Activated naive CD4-positive, alpha-beta T cell treated with anti-CD3 and anti-CD28 coated beads, Interleukin-2, amount 50 U/mL, for 24 hours (primary cell): ENCODE measurements at regions not wholly inside any gene's neighbourhood (a gene's known extent, or its start where the extent isn't known, plus 50 kb on each side); places are given as distances from the start of the nearest gene placed in this dataset.
"Not testable (repeated sequence)": the region's sequence is repeated elsewhere in the genome, so short reads cannot be mapped to it uniquely, and the experiment has no call there.

Experiments
- H3K27ac Mint-ChIP-seq: one replicate; pipeline ENCODE4 v1.8.0; 2021; ENCODE audit warnings: mild to moderate bottlenecking, mixed read lengths
- H3K27me3 Mint-ChIP-seq: one replicate; pipeline ENCODE4 v1.8.0; 2021; ENCODE audit warnings: mixed read lengths
- H3K36me3 Mint-ChIP-seq: one replicate; pipeline ENCODE4 v1.8.0; 2021; ENCODE audit warnings: mixed read lengths
- H3K4me1 Mint-ChIP-seq: one replicate; pipeline ENCODE4 v1.8.0; 2021; ENCODE audit warnings: mixed read lengths
- H3K4me3 Mint-ChIP-seq: one replicate; pipeline ENCODE4 v1.8.0; 2021; ENCODE audit warnings: mild to moderate bottlenecking, mixed read lengths
- H3K9me3 Mint-ChIP-seq: one replicate; pipeline ENCODE4 v1.8.0; 2021; ENCODE audit warnings: mixed read lengths

DNA sequence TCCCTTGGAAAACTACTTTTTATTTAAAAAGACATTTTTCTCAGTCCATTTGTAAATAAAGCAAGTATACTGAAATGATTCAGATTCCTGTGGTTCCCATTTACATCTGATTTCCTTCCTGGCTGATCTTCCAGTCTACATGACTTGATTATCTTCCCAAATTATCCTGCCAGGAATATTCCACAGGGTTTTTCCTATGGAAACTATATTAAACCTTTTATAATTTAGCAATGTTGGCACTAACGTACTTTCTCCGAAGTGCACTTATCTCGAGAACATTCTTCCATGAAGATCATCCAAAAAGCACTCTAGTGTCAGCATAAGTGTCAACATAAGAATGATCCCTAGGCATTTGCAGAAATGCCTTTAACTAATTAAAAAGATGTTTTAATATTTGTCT, 347.7 kb upstream of the KIF2B start:
- no peak overlapping the region for H3K4me3 Mint-ChIP-seq
- H3K27me3 Mint-ChIP-seq, result no peaks in the 10 kb centered on the region
- no peak overlapping the region for H3K27ac Mint-ChIP-seq
- H3K9me3 Mint-ChIP-seq, result peaks cover 10% of the 10 kb centered on the region
- H3K36me3 Mint-ChIP-seq, result no peaks in the 10 kb centered on the region
- H3K4me1 Mint-ChIP-seq, result no peaks in the 10 kb centered on the region

DNA sequence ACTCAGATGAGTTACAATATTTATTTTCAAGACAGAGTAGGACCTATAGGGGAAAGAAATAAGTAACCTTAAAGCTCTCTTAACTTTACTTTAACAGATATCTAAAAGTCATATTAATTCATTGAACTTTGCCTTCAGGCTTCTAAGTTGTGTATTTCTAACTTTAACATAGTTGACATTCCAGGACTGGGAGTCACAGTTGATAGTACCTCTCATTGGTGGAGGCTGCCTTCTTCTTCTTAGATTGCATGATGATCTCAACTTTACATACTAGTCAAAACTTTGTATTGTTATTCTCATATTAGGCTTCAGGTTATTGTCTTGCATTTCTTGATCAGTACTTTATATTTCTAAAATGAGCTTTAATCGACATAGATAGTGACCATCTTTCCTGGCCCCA, 350.1 kb upstream of the KIF2B start:
- Mint-ChIP-seq H3K27ac (no peak overlapping the region), H3K4me1 (no peaks in the 10 kb centered on the region), H3K36me3 (no peaks in the 10 kb centered on the region), H3K27me3 (no peaks in the 10 kb centered on the region), H3K4me3 (no peak overlapping the region), H3K9me3 (peaks cover 5% of the 10 kb centered on the region)

DNA sequence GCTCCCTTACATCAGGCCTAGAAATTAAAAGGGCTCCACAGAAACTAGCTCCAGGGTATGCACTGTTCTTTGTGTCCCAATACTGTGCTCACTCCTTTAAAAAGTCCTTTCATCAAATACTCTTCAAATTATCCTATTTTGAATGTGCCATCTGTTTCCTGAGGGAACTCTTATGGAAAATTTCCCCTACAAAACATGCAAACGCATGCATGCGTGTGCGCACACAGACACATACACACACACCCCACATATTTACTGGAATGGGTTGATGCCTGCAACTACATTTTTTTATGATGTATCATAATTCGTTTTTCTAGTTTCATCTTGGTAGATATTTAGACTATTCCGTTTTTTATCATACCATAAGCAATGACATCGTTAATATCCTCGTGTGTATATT, 351.2 kb upstream of the KIF2B start:
- Mint-ChIP-seq H3K4me1 (no peaks in the 10 kb centered on the region), H3K4me3 (no peak overlapping the region), H3K27me3 (no peaks in the 10 kb centered on the region), H3K27ac (no peak overlapping the region), H3K9me3 (no peaks in the 10 kb centered on the region), H3K36me3 (no peaks in the 10 kb centered on the region)

DNA sequence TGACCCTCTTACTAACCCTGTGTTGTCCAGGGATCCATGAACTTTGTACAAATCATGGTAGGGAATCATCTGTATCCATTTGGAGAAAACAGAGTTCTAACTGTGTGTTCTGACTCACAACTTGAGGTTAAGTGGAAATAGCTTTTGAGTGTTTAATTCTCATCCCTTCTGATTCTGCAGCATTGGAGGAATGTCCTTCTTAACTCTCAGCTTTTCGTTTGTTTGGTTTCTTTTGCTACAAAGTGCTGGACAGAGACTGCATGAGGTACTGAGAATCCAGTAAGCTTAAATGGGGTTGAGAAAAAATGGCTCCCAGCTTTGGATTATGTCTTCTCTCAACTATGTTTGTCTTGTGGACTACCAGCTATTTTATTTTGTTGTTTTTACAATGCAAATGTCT, 352.1 kb upstream of the KIF2B start:
- Mint-ChIP-seq H3K9me3 (no peaks in the 10 kb centered on the region), H3K36me3 (no peaks in the 10 kb centered on the region)

DNA sequence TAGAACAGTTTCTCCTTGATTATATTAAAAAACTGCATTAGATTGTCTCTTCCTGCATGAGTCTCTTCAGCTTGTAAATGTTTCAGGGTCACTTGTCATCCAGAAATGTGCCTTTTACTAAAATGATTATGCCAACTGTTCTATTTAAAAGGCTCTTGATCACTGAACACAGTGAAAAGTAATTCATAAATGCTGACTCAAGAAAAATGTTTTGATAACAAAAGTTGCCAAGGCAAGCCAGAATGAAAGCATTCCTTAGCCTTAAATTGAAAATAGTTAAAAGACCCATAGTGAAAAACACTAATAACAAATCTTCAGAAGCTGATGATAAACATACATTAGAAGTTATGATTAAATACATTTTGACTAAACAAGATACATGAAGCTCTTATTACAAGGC, 356.0 kb upstream of the KIF2B start:
- H3K4me3 Mint-ChIP-seq, result no peak overlapping the region
- H3K36me3 Mint-ChIP-seq, result no peaks in the 10 kb centered on the region
- no peaks in the 10 kb centered on the region for H3K9me3 Mint-ChIP-seq
- H3K4me1 Mint-ChIP-seq, result no peaks in the 10 kb centered on the region
- H3K27ac Mint-ChIP-seq, result no peak overlapping the region
- H3K27me3 Mint-ChIP-seq, result no peaks in the 10 kb centered on the region

More for the DNA sequence above, 352.1 kb upstream of the KIF2B start:
- Mint-ChIP-seq H3K4me1 (no peaks in the 10 kb centered on the region), H3K4me3 (no peak overlapping the region), H3K27me3 (no peaks in the 10 kb centered on the region), H3K27ac (no peak overlapping the region)

DNA sequence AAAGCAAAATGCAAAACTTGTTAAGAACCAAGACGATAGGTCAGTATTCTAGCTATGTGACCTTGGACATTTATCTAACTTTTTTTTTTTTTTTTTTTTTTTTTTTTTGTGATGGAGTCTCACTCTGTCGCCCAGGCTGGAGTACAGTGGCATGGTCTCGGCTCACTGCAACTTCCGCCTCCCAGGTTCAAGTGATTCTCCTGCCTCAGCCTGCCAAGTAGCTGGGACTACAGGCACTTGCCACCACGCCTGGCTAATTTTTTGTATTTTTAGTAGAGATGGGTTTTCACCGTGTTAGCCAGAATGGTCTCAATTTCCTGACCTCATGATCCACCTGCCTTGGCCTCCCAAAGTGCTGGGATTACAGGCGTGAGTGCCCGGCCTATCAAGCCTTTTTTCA, 358.3 kb upstream of the KIF2B start:
- not testable (repeated sequence) for H3K9me3 Mint-ChIP-seq, H3K27ac Mint-ChIP-seq, H3K27me3 Mint-ChIP-seq, H3K4me3 Mint-ChIP-seq, H3K4me1 Mint-ChIP-seq, H3K36me3 Mint-ChIP-seq

DNA sequence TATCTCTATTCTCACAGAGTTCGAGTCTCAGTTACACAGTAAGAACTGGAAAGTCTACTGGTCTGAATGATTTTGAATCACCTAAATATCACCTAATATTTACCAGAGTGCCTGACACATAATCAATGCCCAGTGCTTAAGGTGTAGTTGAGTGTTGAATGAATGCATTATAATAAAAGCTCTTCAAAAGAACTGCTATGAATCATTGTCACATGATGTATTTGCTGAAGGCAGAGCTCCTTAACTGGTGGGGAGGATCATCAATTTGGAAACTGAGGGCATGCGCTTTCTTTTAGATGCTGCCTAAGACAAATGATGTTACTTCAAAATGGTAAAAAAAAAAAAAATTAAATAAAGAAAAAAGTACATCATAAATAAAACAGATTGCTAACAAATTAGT, 359.4 kb upstream of the KIF2B start:
- Mint-ChIP-seq H3K4me3 (no peak overlapping the region), H3K9me3 (peaks cover 10% of the 10 kb centered on the region), H3K27ac (no peak overlapping the region), H3K27me3 (no peaks in the 10 kb centered on the region), H3K4me1 (no peaks in the 10 kb centered on the region), H3K36me3 (no peaks in the 10 kb centered on the region)

DNA sequence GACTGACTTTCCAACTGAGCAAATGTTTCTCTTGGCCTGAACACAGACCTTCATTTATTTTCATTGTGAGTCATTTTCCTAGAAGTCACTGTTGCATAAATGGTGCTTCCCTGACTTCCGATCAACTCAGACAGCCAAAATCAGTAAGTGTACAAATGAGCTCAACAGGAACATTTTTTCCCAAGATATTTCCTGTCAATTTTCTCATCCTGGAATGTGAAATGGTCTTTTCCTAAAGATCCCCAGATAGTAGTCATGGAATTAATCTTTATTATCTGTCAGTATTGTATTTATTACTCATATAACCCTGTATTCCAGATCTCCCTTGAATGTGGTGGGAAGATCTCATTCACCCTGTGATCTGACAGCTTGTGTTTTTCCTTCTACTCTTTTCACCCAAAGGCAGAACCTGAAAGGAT, 360.3 kb upstream of the KIF2B start:
- Mint-ChIP-seq H3K27me3 (no peaks in the 10 kb centered on the region), H3K36me3 (no peaks in the 10 kb centered on the region), H3K27ac (no peak overlapping the region), H3K4me1 (no peaks in the 10 kb centered on the region), H3K4me3 (no peak overlapping the region), H3K9me3 (peaks cover 10% of the 10 kb centered on the region)

DNA sequence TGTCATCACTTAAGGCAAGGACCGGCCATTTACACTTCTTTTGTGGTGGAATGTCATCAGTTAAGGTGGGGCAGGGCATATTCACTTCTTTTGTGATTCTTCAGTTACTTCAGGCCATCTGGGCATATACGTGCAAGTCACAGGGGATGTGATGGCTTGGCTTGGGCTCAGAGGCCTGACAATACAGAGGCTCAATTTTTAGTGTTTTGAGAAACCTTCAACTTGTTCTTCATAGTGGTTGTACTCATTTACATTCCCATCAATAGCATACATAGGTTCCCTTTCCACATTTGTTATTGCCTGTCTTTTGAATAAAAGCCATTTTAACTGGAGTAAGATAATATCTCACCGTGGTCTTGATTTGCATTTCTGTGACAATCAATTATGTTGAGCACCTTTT, 366.8 kb upstream of the KIF2B start:
- H3K4me1 Mint-ChIP-seq, H3K36me3 Mint-ChIP-seq, H3K27ac Mint-ChIP-seq, H3K4me3 Mint-ChIP-seq, H3K27me3 Mint-ChIP-seq: not testable (repeated sequence)
- peaks cover 15% of the 10 kb centered on the region for H3K9me3 Mint-ChIP-seq

DNA sequence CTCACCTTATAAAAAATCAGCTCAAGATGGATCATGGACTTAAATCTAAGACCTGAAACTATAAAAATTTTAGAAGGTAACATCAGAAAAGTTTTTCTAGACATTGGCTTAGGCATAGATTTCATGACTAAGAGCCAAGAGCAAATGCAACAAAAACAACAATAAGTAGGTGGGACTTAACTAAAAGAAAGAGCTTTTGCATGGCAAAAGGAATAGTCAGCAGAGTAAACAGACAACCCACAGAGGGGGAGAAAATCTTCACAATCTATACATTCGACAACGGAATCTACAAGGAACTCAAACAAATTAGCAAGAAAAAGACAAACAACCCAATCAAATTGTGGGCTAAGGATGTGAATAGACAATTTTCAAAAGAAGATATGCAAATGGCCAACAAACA, 368.4 kb upstream of the KIF2B start:
- Mint-ChIP-seq H3K4me3 (no peak overlapping the region), H3K27ac (no peak overlapping the region), H3K27me3 (no peaks in the 10 kb centered on the region), H3K36me3 (no peaks in the 10 kb centered on the region), H3K9me3 (peaks cover 5% of the 10 kb centered on the region), H3K4me1 (no peaks in the 10 kb centered on the region)

DNA sequence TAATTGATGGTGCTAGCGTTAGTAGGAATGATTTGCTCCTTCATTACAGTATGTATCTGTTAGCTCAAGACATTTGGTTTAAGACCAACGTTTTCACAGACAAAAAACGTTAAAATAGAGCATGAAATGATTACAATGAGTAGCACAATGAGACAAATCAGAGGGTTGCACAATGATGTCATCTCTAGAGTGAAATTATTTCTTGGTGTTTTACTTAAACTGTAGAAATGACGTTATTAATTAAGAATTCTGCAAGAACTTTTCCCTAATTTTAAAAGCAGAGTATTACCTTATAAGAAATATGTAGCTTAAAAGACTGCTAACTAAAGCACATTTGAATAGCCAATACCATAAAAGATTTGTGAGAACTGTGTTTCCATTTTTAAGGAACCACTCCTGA, 373.4 kb upstream of the KIF2B start:
- no peak overlapping the region for H3K4me3 Mint-ChIP-seq
- H3K4me1 Mint-ChIP-seq, result no peaks in the 10 kb centered on the region
- no peaks in the 10 kb centered on the region for H3K36me3 Mint-ChIP-seq
- no peak overlapping the region for H3K27ac Mint-ChIP-seq
- peaks cover 5% of the 10 kb centered on the region for H3K9me3 Mint-ChIP-seq
- no peaks in the 10 kb centered on the region for H3K27me3 Mint-ChIP-seq

DNA sequence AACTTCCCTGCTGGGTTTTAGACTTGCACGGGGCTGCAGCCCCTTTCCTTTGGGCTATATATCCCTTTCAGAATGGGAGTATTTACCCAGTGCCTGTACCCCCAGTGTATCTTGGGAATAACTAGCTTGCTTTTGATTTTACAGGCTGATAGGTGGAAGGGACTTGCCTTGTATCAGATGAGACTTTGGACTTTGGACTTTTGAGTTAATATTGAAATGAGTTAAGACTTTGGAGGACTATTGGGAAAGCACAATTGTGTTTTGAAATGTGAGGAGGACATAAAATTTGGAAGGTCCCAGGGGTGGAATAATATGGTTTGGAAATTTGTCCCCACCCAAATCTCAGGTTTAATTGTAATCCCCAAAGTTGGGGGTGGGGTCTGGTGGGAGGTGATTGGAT, 393.8 kb upstream of the KIF2B start:
- Mint-ChIP-seq H3K4me3 (no peak overlapping the region), H3K36me3 (no peaks in the 10 kb centered on the region), H3K27ac (no peak overlapping the region)

DNA sequence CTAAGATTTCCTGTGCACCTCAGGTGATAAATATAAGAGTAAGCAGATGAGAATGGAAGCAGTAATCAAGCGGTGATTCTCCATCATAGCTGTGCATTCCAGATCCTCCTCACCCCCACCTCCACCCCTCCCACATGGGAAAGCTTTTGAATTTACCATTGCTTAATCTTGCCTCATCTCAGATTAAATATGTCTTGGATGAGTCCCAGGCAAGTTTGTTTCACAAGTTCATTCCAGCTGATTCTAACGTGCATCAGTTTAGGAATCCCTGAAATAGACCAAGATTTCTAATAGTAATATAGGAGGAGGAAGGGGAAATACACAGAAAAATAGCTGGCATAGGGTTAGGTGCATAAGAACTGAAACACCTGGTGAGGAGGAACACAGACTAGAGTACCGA, 396.2 kb upstream of the KIF2B start:
- no peaks in the 10 kb centered on the region for H3K27me3 Mint-ChIP-seq
- H3K36me3 Mint-ChIP-seq, result no peaks in the 10 kb centered on the region
- no peak overlapping the region for H3K27ac Mint-ChIP-seq
- H3K9me3 Mint-ChIP-seq, result peaks cover 9% of the 10 kb centered on the region
- H3K4me3 Mint-ChIP-seq, result no peak overlapping the region
- no peaks in the 10 kb centered on the region for H3K4me1 Mint-ChIP-seq

More for the DNA sequence above, 393.8 kb upstream of the KIF2B start:
- H3K27me3 Mint-ChIP-seq, result no peaks in the 10 kb centered on the region
- H3K9me3 Mint-ChIP-seq, result peaks cover 3% of the 10 kb centered on the region
- H3K4me1 Mint-ChIP-seq, result no peaks in the 10 kb centered on the region

DNA sequence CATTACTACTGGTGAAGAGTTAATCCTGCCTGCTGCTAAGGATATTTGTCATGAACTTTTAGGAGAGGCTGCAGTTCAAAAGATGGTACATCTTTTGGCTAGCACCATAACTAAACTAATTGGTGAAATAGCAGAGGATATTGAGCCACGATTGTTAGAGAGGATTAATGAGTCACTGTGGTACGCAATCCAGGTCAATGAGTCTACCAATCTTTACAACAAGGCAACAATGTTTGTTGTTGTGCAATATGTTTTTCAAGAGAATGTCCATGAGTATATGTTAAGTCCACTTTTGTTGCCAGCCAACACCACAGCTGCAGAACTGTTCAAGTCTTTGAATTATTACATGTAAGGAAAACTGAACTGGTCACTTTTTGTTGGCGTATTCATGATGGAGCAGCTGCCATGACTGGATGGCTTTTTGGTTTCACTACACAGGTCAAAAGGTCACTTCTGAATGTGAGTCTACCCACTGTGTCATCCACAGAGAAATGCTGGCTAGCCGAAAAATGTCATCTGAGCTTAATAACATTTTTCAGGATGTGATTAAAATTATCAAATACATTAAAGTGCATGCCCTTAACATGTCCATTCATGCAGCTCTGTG, 402.6 kb upstream of the KIF2B start:
- Mint-ChIP-seq H3K4me1 (no peaks in the 10 kb centered on the region), H3K9me3 (peaks cover 14% of the 10 kb centered on the region), H3K27ac (no peak overlapping the region), H3K4me3 (no peak overlapping the region), H3K27me3 (no peaks in the 10 kb centered on the region), H3K36me3 (no peaks in the 10 kb centered on the region)

DNA sequence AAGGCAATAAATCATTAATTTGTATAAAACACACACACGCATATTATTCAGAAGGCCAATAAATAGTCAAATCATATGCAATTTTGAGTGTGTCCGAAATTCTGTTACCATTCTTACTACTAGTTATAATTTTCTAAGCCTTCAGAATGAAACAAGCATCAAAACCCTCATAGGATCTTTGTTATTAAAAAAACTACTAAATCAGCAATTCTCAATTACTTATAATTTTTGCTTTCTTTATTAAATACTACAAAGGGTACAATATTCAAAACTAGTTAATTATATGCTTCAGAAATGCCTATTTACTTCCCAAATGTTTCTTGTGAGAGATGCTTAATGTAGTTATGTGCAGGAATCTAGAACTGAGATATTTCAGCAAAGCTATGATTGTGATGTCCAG, 413.1 kb upstream of the KIF2B start:
- Mint-ChIP-seq H3K4me3 (no peak overlapping the region), H3K27me3 (no peaks in the 10 kb centered on the region), H3K36me3 (no peaks in the 10 kb centered on the region), H3K9me3 (no peaks in the 10 kb centered on the region), H3K4me1 (no peaks in the 10 kb centered on the region), H3K27ac (no peak overlapping the region)

DNA sequence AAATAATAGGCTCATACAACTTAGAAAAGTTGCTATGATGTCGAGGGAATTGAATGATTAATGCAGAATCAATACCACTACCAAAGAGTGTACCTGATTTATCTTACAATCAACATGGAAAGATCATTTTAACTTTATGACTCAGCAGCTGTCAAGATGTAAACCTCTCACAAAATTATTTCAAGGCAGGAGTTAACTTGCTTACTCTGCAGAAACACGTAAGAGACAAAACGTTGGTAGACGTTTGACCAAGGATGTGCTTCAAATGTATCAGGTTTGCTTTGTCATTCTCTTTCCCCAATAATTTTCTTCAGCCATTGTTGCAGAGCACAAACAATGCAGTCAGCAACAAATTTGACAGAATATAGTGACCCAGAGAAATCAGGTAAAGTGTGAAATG, 415.8 kb upstream of the KIF2B start:
- no peaks in the 10 kb centered on the region for H3K27me3 Mint-ChIP-seq
- H3K4me3 Mint-ChIP-seq, result no peak overlapping the region
- H3K27ac Mint-ChIP-seq, result no peak overlapping the region
- no peaks in the 10 kb centered on the region for H3K36me3 Mint-ChIP-seq
- no peaks in the 10 kb centered on the region for H3K4me1 Mint-ChIP-seq
- H3K9me3 Mint-ChIP-seq, result no peaks in the 10 kb centered on the region

DNA sequence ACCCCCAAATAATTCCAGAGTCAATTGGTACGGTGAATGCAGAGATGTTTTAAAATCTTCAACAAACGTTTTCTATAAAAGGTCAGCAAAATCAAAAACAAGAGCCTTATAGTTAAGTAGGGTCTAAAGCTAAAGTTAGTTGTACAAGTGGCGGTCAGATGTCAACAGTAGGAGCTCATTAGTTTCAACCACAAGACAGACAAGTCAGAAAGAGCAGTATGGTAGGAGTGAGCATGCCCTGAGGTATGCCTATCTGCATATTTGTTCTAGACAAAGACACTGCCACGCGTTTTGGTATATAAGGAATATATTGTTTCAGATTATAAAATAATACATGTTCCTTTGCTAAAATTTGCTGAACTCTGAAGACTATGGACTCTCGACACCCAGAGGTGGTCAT, 431.5 kb upstream of the KIF2B start:
- H3K4me3 Mint-ChIP-seq, result no peak overlapping the region
- H3K27me3 Mint-ChIP-seq, result no peaks in the 10 kb centered on the region
- no peaks in the 10 kb centered on the region for H3K4me1 Mint-ChIP-seq
- H3K27ac Mint-ChIP-seq, result no peak overlapping the region
- H3K36me3 Mint-ChIP-seq, result no peaks in the 10 kb centered on the region
- peaks cover 8% of the 10 kb centered on the region for H3K9me3 Mint-ChIP-seq
